Neural cell (in vitro differentiated cells): ENCODE measurements at regions not wholly inside any gene's neighbourhood (a gene's known extent, or its start where the extent isn't known, plus 50 kb on each side); places are given as distances from the start of the nearest gene placed in this dataset.

ENCODE experiments used
- H2AFZ ChIP-seq: fragments of 200-600, 300-800 bp; sonication (generic), shearing (Covaris generic); 2 replicates; pipeline ENCODE4 v1.6.0; 2014; ENCODE audit warnings: low read depth, mild to moderate bottlenecking, antibody characterized with exemption, low read length, moderate library complexity
- H3F3A ChIP-seq: fragments of 200-600 bp; shearing (Covaris generic); 2 replicates; pipeline ENCODE4 v1.6.1; 2016; ENCODE audit warnings: mild to moderate bottlenecking, moderate library complexity, mixed read lengths, antibody characterized with exemption, low read length; ENCODE audit not compliant: insufficient read depth, poor library complexity, severe bottlenecking
- H3K27ac ChIP-seq: fragments of 200-600, 300-800 bp; sonication (generic), shearing (Covaris generic); 2 replicates; pipeline ENCODE4 v1.5.1; 2014; ENCODE audit warnings: mild to moderate bottlenecking, low read length, moderate library complexity
- H3K27me3 ChIP-seq: fragments of 300-800, 200-600 bp; sonication (generic), shearing (Covaris generic); 2 replicates; pipeline ENCODE4 v1.6.0; 2014; ENCODE audit warnings: mild to moderate bottlenecking, low read depth, low read length, moderate library complexity; ENCODE audit not compliant: insufficient read depth
- H3K36me3 ChIP-seq: fragments of 300-800, 200-600 bp; sonication (generic), shearing (Covaris generic); 2 replicates; pipeline ENCODE4 v1.5.1; 2014; ENCODE audit warnings: mild to moderate bottlenecking, antibody characterized with exemption, low read length, moderate library complexity; ENCODE audit not compliant: insufficient read depth
- H3K4me2 ChIP-seq: fragments of 300-800, 200-600 bp; sonication (generic), shearing (Covaris generic); 2 replicates; pipeline ENCODE4 v1.6.0; 2014; ENCODE audit warnings: mild to moderate bottlenecking, low read length
- H3K4me3 ChIP-seq: fragments of 300-800, 200-600 bp; sonication (generic), shearing (Covaris generic); 2 replicates; pipeline ENCODE4 v1.5.1; 2014; ENCODE audit warnings: mild to moderate bottlenecking, low read length, moderate library complexity
- H3K79me2 ChIP-seq: fragments of 200-600 bp; shearing (Covaris generic); replicated peaks from 2 replicates; pipeline ENCODE4 v1.6.0; 2014; ENCODE audit warnings: mild to moderate bottlenecking, low read length, moderate library complexity; ENCODE audit not compliant: insufficient read depth
- H3K9ac ChIP-seq: fragments of 300-800, 200-600 bp; sonication (generic), shearing (Covaris generic); 2 replicates; pipeline ENCODE4 v1.6.1; 2016; ENCODE audit warnings: mild to moderate bottlenecking, low read length, mixed read lengths
- H3K9me2 ChIP-seq: fragments of 200-600 bp; shearing (Covaris generic); 2 replicates; pipeline ENCODE4 v1.6.1; 2016; ENCODE audit warnings: mild to moderate bottlenecking, low read length, mixed read lengths; ENCODE audit not compliant: insufficient read depth
- H3K9me3 ChIP-seq: fragments of 200-600, 300-800 bp; sonication (generic), shearing (Covaris generic); 2 replicates; pipeline ENCODE4 v1.6.1; 2016; ENCODE audit warnings: mild to moderate bottlenecking, mixed run types, low read length, moderate library complexity, mixed read lengths
- H4K20me1 ChIP-seq: fragments of 200-600 bp; shearing (Covaris generic); 2 replicates; pipeline ENCODE4 v1.6.1; 2016; ENCODE audit warnings: mild to moderate bottlenecking, mixed run types; ENCODE audit not compliant: insufficient read depth
- CTCF ChIP-seq: fragments of 450-650 bp; IDR thresholded peaks from 2 replicates; pipeline ENCODE4 v1.5.1; 2014; ENCODE audit warnings: antibody characterized with exemption, mild to moderate bottlenecking, moderate library complexity; ENCODE audit not compliant: poor library complexity, severe bottlenecking
- EP300 ChIP-seq: fragments of 450-650 bp; conservative IDR thresholded peaks from 2 replicates; pipeline ENCODE4 v1.6.1; 2014; ENCODE audit warnings: antibody characterized with exemption, mild to moderate bottlenecking, moderate library complexity; ENCODE audit not compliant: poor library complexity, severe bottlenecking
- EZH2 ChIP-seq: fragments of 200-600, 300-800 bp; shearing (Covaris generic), sonication (generic); IDR thresholded peaks from 2 replicates; pipeline ENCODE4 v1.6.1; 2014; ENCODE audit warnings: antibody characterized with exemption, low read length, borderline replicate concordance, mild to moderate bottlenecking; ENCODE audit not compliant: insufficient read depth, poor library complexity, severe bottlenecking
- POLR2AphosphoS5 ChIP-seq: IDR thresholded peaks from 2 replicates; pipeline ENCODE4 v1.6.1; 2012
- RAD21 ChIP-seq: fragments of 450-650 bp; conservative IDR thresholded peaks from 2 replicates; pipeline ENCODE4 v1.6.1; 2014; ENCODE audit warnings: antibody characterized with exemption, mild to moderate bottlenecking, moderate library complexity
- REST ChIP-seq: IDR thresholded peaks from 2 replicates; pipeline ENCODE4 v1.6.1; 2012; ENCODE audit warnings: borderline replicate concordance

- Histone ChIP-seq H3K9ac (no peak overlapping the region), H3K27me3 (no peaks in the 10 kb centered on the region), H3K9me3 (no peaks in the 10 kb centered on the region), H3K79me2 (no peaks in the 10 kb centered on the region), H3K9me2 (no peaks in the 10 kb centered on the region), H3K36me3 (no peaks in the 10 kb centered on the region), H3K27ac (no peak overlapping the region), H4K20me1 (no peaks in the 10 kb centered on the region), H3F3A (no peaks in the 10 kb centered on the region), H3K4me3 (no peak overlapping the region), H3K4me2 (no peak overlapping the region), H2AFZ (no peak overlapping the region)
- TF ChIP-seq REST = no peak
These were observed 950.7 kb downstream of the MCTP2 start for GRCh38 chr15:95182091-95182490.

GRCh38 chr15:95192923-95193322, 961.6 kb downstream of the MCTP2 start:
- no peak overlapping the region for H3K4me2 ChIP-seq
- H3K27ac ChIP-seq = no peak overlapping the region
- no peak overlapping the region for H3K9ac ChIP-seq
- H2AFZ ChIP-seq = no peak overlapping the region
- H3K9me3 ChIP-seq = no peaks in the 10 kb centered on the region
- H3K36me3 ChIP-seq = no peaks in the 10 kb centered on the region
- no peaks in the 10 kb centered on the region for H3F3A ChIP-seq
- no peaks in the 10 kb centered on the region for H3K79me2 ChIP-seq
- TF ChIP-seq POLR2AphosphoS5 (no peak), CTCF (no peak), EZH2 (no peak), RAD21 (no peak), REST (no peak), EP300 (no peak)
- H3K9me2 ChIP-seq = no peaks in the 10 kb centered on the region
- no peaks in the 10 kb centered on the region for H3K27me3 ChIP-seq
- no peaks in the 10 kb centered on the region for H4K20me1 ChIP-seq
- no peak overlapping the region for H3K4me3 ChIP-seq
